Uterus (tissue), 3 donors: ENCODE measurements at regions not wholly inside any gene's neighbourhood (a gene's known extent, or its start where the extent isn't known, plus 50 kb on each side); places are given as distances from the start of the nearest gene placed in this dataset.

ENCODE experiments used
- DNase-seq, 2 donors: peaks; one replicate each; pipeline ENCODE4 v3.0.0-alpha.2; 2019 to 2020
- H3K27ac ChIP-seq, 2 donors: fragments of 200-600 bp; sonication (generic); 1 replicate in 1 of 2; 2 replicates in 1 of 2; pipeline ENCODE4 v1.5.1; 2016 to 2018
- H3K27me3 ChIP-seq, 2 donors: fragments of 200-600 bp; sonication (generic); one replicate each; pipeline ENCODE4 v1.5.1; 2018 to 2019; ENCODE audit warnings: control low read depth in 1 of 2
- H3K36me3 ChIP-seq, 2 donors: fragments of 200-600 bp; sonication (generic); one replicate each; pipeline ENCODE4 v1.5.1; 2019; ENCODE audit warnings: control low read depth in 1 of 2
- H3K4me1 ChIP-seq, 2 donors: fragments of 200-600 bp; sonication (generic); one replicate each; pipeline ENCODE4 v1.5.1; 2018 to 2019; ENCODE audit warnings: control low read depth in 1 of 2
- H3K4me3 ChIP-seq, 2 donors: fragments of 200-600 bp; sonication (generic); 1 replicate in 1 of 2; 2 replicates in 1 of 2; pipeline ENCODE4 v1.5.1; 2018 to 2019; ENCODE audit warnings: mild to moderate bottlenecking in 1 of 2
- H3K9me3 ChIP-seq, 2 donors: fragments of 200-600 bp; sonication (generic); one replicate each; pipeline ENCODE4 v1.5.1; 2019; ENCODE audit warnings: control low read depth in 1 of 2
- CTCF ChIP-seq, 4 experiments: fragments of 200-600 bp in 2 of 4; fragments of 450-650 bp in 2 of 4; sonication (generic) in 2 of 4; IDR thresholded peaks; one replicate each; pipeline ENCODE4 v1.5.1; 2016 to 2019; ENCODE audit warnings: antibody characterized with exemption in 4 of 4, mild to moderate bottlenecking in 2 of 4, moderate library complexity in 1 of 4
- POLR2A ChIP-seq, 2 donors: fragments of 450-650 bp; IDR thresholded peaks; one replicate each; pipeline ENCODE4 v1.6.1; 2016; ENCODE audit warnings: antibody characterized with exemption in 2 of 2, mild to moderate bottlenecking in 1 of 2, moderate library complexity in 1 of 2
- intact Hi-C: fragments of 100-400 bp; cut with DNase I; formaldehyde crosslinking; loops from one replicate; pipeline ENCODE4 v1.15.1; 2023; ENCODE audit warnings: low total_unique reads
- donor health status: DM: yes; HTN: yes; CAD: no.

GRCh38 chr5:5605170-5605764, 182.8 kb downstream of the ICE1 start:
- H3K27ac ChIP-seq: no peak overlapping the region
- no peaks in the 10 kb centered on the region for H3K9me3 ChIP-seq
- H3K27me3 ChIP-seq: no peaks in the 10 kb centered on the region
- H3K36me3 ChIP-seq: no peaks in the 10 kb centered on the region
- H3K4me3 ChIP-seq: no peak overlapping the region
- no peak for DNase-seq
- no peaks in the 10 kb centered on the region for H3K4me1 ChIP-seq
- intact Hi-C loops: no loop called here
- no peak for TF ChIP-seq POLR2A (IDR thresholded peaks at IDR 0.05)
- no peak for TF ChIP-seq CTCF (IDR thresholded peaks at IDR 0.05)

GRCh38 chr5:5602554-5602953, 180.1 kb downstream of the ICE1 start:
- no peak for DNase-seq
- Histone ChIP-seq H3K27ac (no peak overlapping the region), H3K27me3 (no peaks in the 10 kb centered on the region), H3K9me3 (no peaks in the 10 kb centered on the region), H3K4me3 (no peak overlapping the region), H3K4me1 (no peaks in the 10 kb centered on the region), H3K36me3 (no peaks in the 10 kb centered on the region)
- TF ChIP-seq POLR2A (IDR thresholded peaks at IDR 0.05): no peak
- intact Hi-C loops: no loop called here

- Histone ChIP-seq H3K4me1 (no peaks in the 10 kb centered on the region), H3K27ac (no peak overlapping the region), H3K27me3 (no peaks in the 10 kb centered on the region), H3K36me3 (no peaks in the 10 kb centered on the region), H3K4me3 (no peak overlapping the region), H3K9me3 (no peaks in the 10 kb centered on the region)
- intact Hi-C loops: no loop called here
- no peak for DNase-seq
- TF ChIP-seq CTCF (IDR thresholded peaks at IDR 0.05) (no peak), POLR2A (IDR thresholded peaks at IDR 0.05) (no peak)
Measured at GRCh38 chr5:5598547-5599113, 176.2 kb downstream of the ICE1 start.

GRCh38 chr5:5593391-5593790, 170.9 kb downstream of the ICE1 start:
- Histone ChIP-seq H3K36me3 (no peaks in the 10 kb centered on the region), H3K4me3 (no peak overlapping the region), H3K27me3 (no peaks in the 10 kb centered on the region), H3K4me1 (no peaks in the 10 kb centered on the region), H3K9me3 (no peaks in the 10 kb centered on the region), H3K27ac (no peak overlapping the region)
- TF ChIP-seq CTCF (IDR thresholded peaks at IDR 0.05) (no peak), POLR2A (IDR thresholded peaks at IDR 0.05) (no peak)
- intact Hi-C loops: no loop called here
- DNase-seq: no peak

GRCh38 chr5:5592541-5592940, 170.1 kb downstream of the ICE1 start:
- no peaks in the 10 kb centered on the region for H3K36me3 ChIP-seq
- no peak for DNase-seq
- H3K27me3 ChIP-seq: no peaks in the 10 kb centered on the region
- H3K27ac ChIP-seq: no peak overlapping the region
- intact Hi-C loops: no loop called here
- no peaks in the 10 kb centered on the region for H3K4me1 ChIP-seq
- H3K9me3 ChIP-seq: no peaks in the 10 kb centered on the region
- no peak for TF ChIP-seq POLR2A (IDR thresholded peaks at IDR 0.05)
- no peak overlapping the region for H3K4me3 ChIP-seq

GRCh38 chr5:5591567-5591966, 169.1 kb downstream of the ICE1 start:
- H3K4me1 ChIP-seq: no peaks in the 10 kb centered on the region
- no peaks in the 10 kb centered on the region for H3K27me3 ChIP-seq
- intact Hi-C loops: no loop called here
- no peak for TF ChIP-seq POLR2A (IDR thresholded peaks at IDR 0.05)
- TF ChIP-seq CTCF (IDR thresholded peaks at IDR 0.05): no peak
- no peak for DNase-seq
- no peak overlapping the region for H3K4me3 ChIP-seq
- no peaks in the 10 kb centered on the region for H3K36me3 ChIP-seq
- no peaks in the 10 kb centered on the region for H3K9me3 ChIP-seq
- no peak overlapping the region for H3K27ac ChIP-seq
